HEK293 (cell line): ENCODE measurements at regions not wholly inside any gene's neighbourhood (a gene's known extent, or its start where the extent isn't known, plus 50 kb on each side); places are given as distances from the start of the nearest gene placed in this dataset.

Source experiments
- CTCF ChIA-PET: fragments of 350-600 bp; formaldehyde crosslinking; extraction: SDS; loops from one replicate; lab custom pipeline; 2021; ENCODE audit warnings: antibody characterized with exemption; lab: Yijun Ruan, JAX
- POLR2A ChIA-PET: fragments of 300-600 bp; formaldehyde crosslinking; extraction: SDS; loops from one replicate; lab custom pipeline; 2020; ENCODE audit warnings: antibody characterized with exemption, inconsistent platforms; lab: Yijun Ruan, JAX
- H3K27ac ChIP-seq: fragments of 200-500 bp; sonication (Bioruptor generic); 2 replicates; pipeline ENCODE4 v1.5.1; 2014; ENCODE audit warnings: low read depth, low read length, control low read depth, inconsistent platforms; ENCODE audit errors: extremely low read depth
- H3K36me3 ChIP-seq, 2 experiments: fragments of 200-500 bp in 1 of 2; sonication (Bioruptor generic) in 1 of 2; 1 replicate in 1 of 2; 2 replicates in 1 of 2; pipeline ENCODE4 v1.5.1; 2014 to 2017; ENCODE audit warnings: inconsistent platforms in 2 of 2, low read length in 2 of 2; ENCODE audit not compliant: control insufficient read depth in 2 of 2, insufficient read depth in 1 of 2
- H3K4me1 ChIP-seq: fragments of 200-500 bp; sonication (Bioruptor generic); 2 replicates; pipeline ENCODE4 v1.5.1; 2014; ENCODE audit warnings: mild to moderate bottlenecking, low read length, inconsistent platforms; ENCODE audit not compliant: control insufficient read depth, insufficient read depth
- H3K4me3 ChIP-seq: 2 replicates; pipeline ENCODE4 v1.5.1; 2011; ENCODE audit warnings: low read depth, mild to moderate bottlenecking, control low read depth, low read length, moderate library complexity
- H3K9me3 ChIP-seq: fragments of 200-500 bp; sonication (Bioruptor generic); 2 replicates; pipeline ENCODE4 v1.5.1; 2014; ENCODE audit warnings: low read depth, low read length, inconsistent platforms; ENCODE audit not compliant: control insufficient read depth, insufficient read depth
- PRDM2 ChIP-seq: fragments of 450-650 bp; formaldehyde crosslinking; IDR thresholded peaks from 2 replicates; pipeline ENCODE4 v1.5.1; 2016; ENCODE audit warnings: missing biosample characterization, missing genetic modification characterization, borderline replicate concordance
- REST ChIP-seq: fragments of 450-650 bp; formaldehyde crosslinking; IDR thresholded peaks from 2 replicates; pipeline ENCODE4 v1.5.1; 2016; ENCODE audit warnings: missing biosample characterization, missing genetic modification characterization
- TCF7L2 ChIP-seq: IDR thresholded peaks from 2 replicates; pipeline ENCODE4 v1.6.1; 2011; ENCODE audit warnings: low read depth, mild to moderate bottlenecking, inconsistent platforms, low read length, moderate library complexity, borderline replicate concordance
- ZBTB11 ChIP-seq: fragments of 450-650 bp; formaldehyde crosslinking; conservative IDR thresholded peaks from 2 replicates; pipeline ENCODE4 v1.5.1; 2016; ENCODE audit warnings: low read depth, missing biosample characterization, missing genetic modification characterization
- ZBTB6 ChIP-seq: fragments of 450-650 bp; formaldehyde crosslinking; IDR thresholded peaks from 2 replicates; pipeline ENCODE4 v1.5.1; 2017; ENCODE audit warnings: missing biosample characterization, missing genetic modification characterization
- ZNF112 ChIP-seq: fragments of 450-650 bp; formaldehyde crosslinking; IDR thresholded peaks from 2 replicates; pipeline ENCODE4 v1.5.0; 2017; ENCODE audit warnings: missing biosample characterization, missing genetic modification characterization
- ZNF221 ChIP-seq: fragments of 450-650 bp; formaldehyde crosslinking; IDR thresholded peaks from 2 replicates; pipeline ENCODE4 v1.5.1; 2017; ENCODE audit warnings: missing biosample characterization, missing genetic modification characterization, borderline replicate concordance
- ZNF366 ChIP-seq: fragments of 450-650 bp; formaldehyde crosslinking; conservative IDR thresholded peaks from 2 replicates; pipeline ENCODE4 v1.5.1; 2016; ENCODE audit warnings: missing biosample characterization, missing genetic modification characterization
- ZNF423 ChIP-seq: fragments of 450-650 bp; formaldehyde crosslinking; IDR thresholded peaks from 2 replicates; pipeline ENCODE4 v1.5.1; 2016; ENCODE audit warnings: missing biosample characterization, missing genetic modification characterization
- ZNF626 ChIP-seq: fragments of 450-650 bp; sonication (Bioruptor Pico); formaldehyde crosslinking; IDR thresholded peaks from 2 replicates; pipeline ENCODE4 v1.5.1; 2018; ENCODE audit warnings: missing biosample characterization, missing genetic modification characterization, inconsistent platforms
- ZNF654 ChIP-seq: fragments of 450-650 bp; formaldehyde crosslinking; IDR thresholded peaks from 2 replicates; pipeline ENCODE4 v1.5.1; 2016; ENCODE audit warnings: low read depth, missing biosample characterization, missing genetic modification characterization
- ZNF660 ChIP-seq: fragments of 450-650 bp; IDR thresholded peaks from 2 replicates; pipeline ENCODE4 v1.5.1; 2018; ENCODE audit warnings: missing biosample characterization, mild to moderate bottlenecking, missing genetic modification characterization

GRCh38 chr4:180768610-180769009 is 1474.6 kb upstream of the TENM3 start (continued):
- no peak for TF ChIP-seq ZBTB11 (tag by site-specific recombination)

GRCh38 chr4:180769791-180770190 is 1473.4 kb upstream of the TENM3 start:
- H3K27ac ChIP-seq, result no peak overlapping the region
- no peaks in the 10 kb centered on the region for H3K36me3 ChIP-seq
- no peak overlapping the region for H3K4me3 ChIP-seq
- ChIA-PET POLR2A (no interaction called here), CTCF (no interaction called here)
- H3K4me1 ChIP-seq, result peaks cover 3% of the 10 kb centered on the region; the same call in 1 of the 2 replicates
- no peak for TF ChIP-seq ZNF423 (tag by site-specific recombination)
- no peak for TF ChIP-seq ZNF626
- no peak for TF ChIP-seq ZNF654 (tag by site-specific recombination)
- TF ChIP-seq REST, result no peak
- no peak for TF ChIP-seq TCF7L2
- TF ChIP-seq ZNF112 (tag by site-specific recombination), result no peak
- no peak for TF ChIP-seq ZBTB6 (tag by site-specific recombination)
- TF ChIP-seq ZNF660 (tag by site-specific recombination), result no peak
- no peak for TF ChIP-seq ZNF221 (tag by site-specific recombination)
- TF ChIP-seq PRDM2 (tag by site-specific recombination), result no peak
- TF ChIP-seq ZNF366 (tag by site-specific recombination), result no peak
- no peaks in the 10 kb centered on the region for H3K9me3 ChIP-seq
